ENCODE measurements at regions not wholly inside any gene's neighbourhood (a gene's known extent, or its start where the extent isn't known, plus 50 kb on each side); places are given as distances from the start of the nearest gene placed in this dataset.

DNA sequence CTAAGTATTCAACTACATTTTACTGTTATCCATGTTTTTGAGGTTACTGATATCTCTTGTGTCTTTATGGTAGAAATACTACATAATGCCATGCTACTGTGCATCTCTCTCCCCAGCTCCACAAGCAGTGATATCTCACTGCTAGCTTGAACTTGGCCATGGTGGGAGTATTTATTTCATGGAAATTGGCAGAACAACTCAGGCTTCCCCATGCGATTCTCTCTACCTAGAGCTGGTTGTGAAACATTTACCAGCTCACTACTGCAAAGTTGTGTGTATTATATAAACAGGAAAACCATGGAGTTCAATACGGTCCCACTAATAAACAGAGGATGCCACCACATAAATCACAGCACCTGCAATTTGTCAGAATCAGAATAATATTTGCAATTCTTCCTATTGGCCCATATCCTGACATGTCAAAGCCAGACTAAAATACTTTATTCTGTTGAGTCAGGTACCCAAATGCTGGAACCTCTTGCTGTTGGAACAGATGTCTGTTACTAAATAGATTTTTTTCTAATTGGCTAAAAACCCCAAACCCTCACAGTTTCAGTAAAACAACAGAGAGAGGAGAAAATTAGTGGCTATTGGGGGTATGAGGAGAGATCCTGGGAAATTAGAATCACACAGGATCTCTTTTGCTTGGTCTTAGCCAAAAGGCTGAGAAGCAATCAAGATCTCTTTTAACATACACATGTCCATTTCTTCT is 91.4 kb upstream of the SLC10A2 start:
- Histone ChIP-seq H3K4me1 (ENCODE audit: control insufficient read depth in 1 of 2, insufficient read depth in 2 of 2, low read length in 2 of 2) (no peaks in the 10 kb centered on the region), H3K36me3 (ENCODE audit: control insufficient read depth in 1 of 2, insufficient read depth in 2 of 2, low read length in 1 of 2) (no peaks in the 10 kb centered on the region), H3K4me3 (ENCODE audit: low read length in 2 of 2) (no peak overlapping the region), H3K9me3 (ENCODE audit: control insufficient read depth, low read length) (peaks cover 2% of the 10 kb centered on the region), H3K27me3 (ENCODE audit: control insufficient read depth in 1 of 2, insufficient read depth in 2 of 2, low read length in 1 of 2) (no peaks in the 10 kb centered on the region), H3K27ac (ENCODE audit: low read depth in 1 of 2, low read length in 2 of 2) (no peak overlapping the region)
- 43 to 47% methylated on average over 2 of the region's 2 CpGs for WGBS, 2 donors
- ATAC-seq (ENCODE audit: low FRiP score) = no peak
- intact Hi-C loops (cut with DNase I) = no loop called here
- DNase-seq = no peak

DNA sequence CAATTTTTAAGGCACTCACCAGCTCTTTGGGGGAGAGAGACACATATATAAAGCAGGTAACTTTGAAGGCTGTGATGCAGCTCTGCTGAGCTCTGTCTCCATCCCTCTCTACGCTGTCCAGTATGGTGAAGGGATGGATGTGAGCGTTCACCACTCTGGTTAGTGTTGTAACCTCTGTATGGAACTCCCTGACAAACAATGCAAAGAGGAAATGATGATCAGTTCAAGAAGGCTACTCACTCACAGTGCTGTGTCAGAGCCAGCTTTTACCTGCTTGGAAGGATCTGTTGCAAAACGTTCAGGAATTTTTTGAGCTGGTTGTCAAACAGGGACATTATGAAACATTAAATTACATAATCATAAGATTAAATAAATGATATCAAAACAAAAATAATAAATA is 90.8 kb upstream of the SLC10A2 start:
- intact Hi-C loops (cut with DNase I) = no loop called here
- WGBS, 2 donors = 50 to 54% methylated on average over 3 of the region's 3 CpGs
- Histone ChIP-seq H3K36me3 (ENCODE audit: control insufficient read depth in 1 of 2, insufficient read depth in 2 of 2, low read length in 1 of 2) (no peaks in the 10 kb centered on the region), H3K27ac (ENCODE audit: low read depth in 1 of 2, low read length in 2 of 2) (no peak overlapping the region), H3K4me3 (ENCODE audit: low read length in 2 of 2) (no peak overlapping the region), H3K27me3 (ENCODE audit: control insufficient read depth in 1 of 2, insufficient read depth in 2 of 2, low read length in 1 of 2) (no peaks in the 10 kb centered on the region), H3K9me3 (ENCODE audit: control insufficient read depth, low read length) (peaks cover 2% of the 10 kb centered on the region), H3K4me1 (ENCODE audit: control insufficient read depth in 1 of 2, insufficient read depth in 2 of 2, low read length in 2 of 2) (no peaks in the 10 kb centered on the region)
- DNase-seq = no peak
- ATAC-seq (ENCODE audit: low FRiP score) = no peak

DNA sequence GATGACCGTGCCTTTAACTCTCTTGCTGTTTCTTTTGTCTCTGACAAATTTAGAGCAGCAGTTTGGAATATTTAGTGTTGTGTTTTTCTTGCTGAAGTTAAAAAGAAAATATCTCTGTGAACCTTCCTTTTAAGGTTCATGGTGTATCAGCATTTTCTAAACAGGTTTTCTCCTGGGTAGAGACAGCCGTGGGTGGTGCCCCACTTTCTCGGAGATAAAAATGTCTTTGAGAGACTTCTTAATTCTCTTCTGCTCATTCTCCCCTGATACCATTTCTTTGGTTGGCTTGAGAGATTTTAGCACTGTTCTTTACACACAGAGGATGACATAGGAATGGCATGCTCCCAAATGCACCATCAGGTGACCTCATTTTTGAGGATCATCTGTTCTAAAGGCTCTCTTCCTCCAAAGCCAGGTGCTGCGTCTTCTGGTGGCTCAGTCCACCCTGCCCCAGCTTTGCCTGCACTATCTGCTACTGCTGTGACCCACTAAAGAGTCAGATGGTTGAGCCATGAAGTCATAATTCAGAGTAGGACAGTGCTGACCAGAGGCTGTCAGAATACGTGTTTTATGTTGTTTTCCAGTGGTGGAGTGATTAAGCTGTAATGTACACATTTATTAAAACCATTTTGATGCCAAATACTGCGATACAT is 90.3 kb upstream of the SLC10A2 start:
- 40 to 41% methylated on average over 6 of the region's 6 CpGs for WGBS, 2 donors
- Histone ChIP-seq H3K4me1 (ENCODE audit: control insufficient read depth in 1 of 2, insufficient read depth in 2 of 2, low read length in 2 of 2) (no peaks in the 10 kb centered on the region), H3K9me3 (ENCODE audit: control insufficient read depth, low read length) (peaks cover 2% of the 10 kb centered on the region), H3K27me3 (ENCODE audit: control insufficient read depth in 1 of 2, insufficient read depth in 2 of 2, low read length in 1 of 2) (no peaks in the 10 kb centered on the region), H3K27ac (ENCODE audit: low read depth in 1 of 2, low read length in 2 of 2) (no peak overlapping the region), H3K4me3 (ENCODE audit: low read length in 2 of 2) (no peak overlapping the region), H3K36me3 (ENCODE audit: control insufficient read depth in 1 of 2, insufficient read depth in 2 of 2, low read length in 1 of 2) (no peaks in the 10 kb centered on the region)
- DNase-seq (no peak), ATAC-seq (ENCODE audit: low FRiP score) (no peak)
- intact Hi-C loops (cut with DNase I) = no loop called here

DNA sequence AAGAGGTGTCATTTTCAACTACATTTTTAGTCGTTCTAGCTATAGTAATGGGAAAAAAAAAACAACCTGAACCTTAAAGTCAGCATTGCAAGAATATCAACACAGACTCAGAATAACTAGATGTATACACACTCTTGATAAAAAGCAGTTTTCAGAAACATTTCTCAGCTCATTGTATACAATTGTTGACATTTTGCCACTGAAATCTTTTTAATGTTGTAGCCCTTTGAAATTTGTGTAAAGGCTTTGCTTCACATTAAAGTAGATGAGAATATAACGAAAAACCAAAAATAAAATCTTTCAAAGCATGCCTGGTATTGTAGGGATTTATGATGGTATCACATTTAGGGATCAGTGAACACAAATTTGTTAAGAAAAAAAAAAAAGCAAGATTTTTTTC is 87.2 kb upstream of the SLC10A2 start:
- H3K27me3 ChIP-seq (ENCODE audit: control insufficient read depth in 1 of 2, insufficient read depth in 2 of 2, low read length in 1 of 2) = no peaks in the 10 kb centered on the region
- no peaks in the 10 kb centered on the region for H3K4me1 ChIP-seq (ENCODE audit: control insufficient read depth in 1 of 2, insufficient read depth in 2 of 2, low read length in 2 of 2)
- no peaks in the 10 kb centered on the region for H3K36me3 ChIP-seq (ENCODE audit: control insufficient read depth in 1 of 2, insufficient read depth in 2 of 2, low read length in 1 of 2)
- 57 to 62% methylated on average over 2 of the region's 2 CpGs for WGBS, 2 donors
- ATAC-seq (ENCODE audit: low FRiP score) (no peak), DNase-seq (no peak)
- intact Hi-C loops (cut with DNase I) = no loop called here
- no peak overlapping the region for H3K4me3 ChIP-seq (ENCODE audit: low read length in 2 of 2)
- no peaks in the 10 kb centered on the region for H3K9me3 ChIP-seq (ENCODE audit: control insufficient read depth, low read length)
- no peak overlapping the region for H3K27ac ChIP-seq (ENCODE audit: low read depth in 1 of 2, low read length in 2 of 2)

DNA sequence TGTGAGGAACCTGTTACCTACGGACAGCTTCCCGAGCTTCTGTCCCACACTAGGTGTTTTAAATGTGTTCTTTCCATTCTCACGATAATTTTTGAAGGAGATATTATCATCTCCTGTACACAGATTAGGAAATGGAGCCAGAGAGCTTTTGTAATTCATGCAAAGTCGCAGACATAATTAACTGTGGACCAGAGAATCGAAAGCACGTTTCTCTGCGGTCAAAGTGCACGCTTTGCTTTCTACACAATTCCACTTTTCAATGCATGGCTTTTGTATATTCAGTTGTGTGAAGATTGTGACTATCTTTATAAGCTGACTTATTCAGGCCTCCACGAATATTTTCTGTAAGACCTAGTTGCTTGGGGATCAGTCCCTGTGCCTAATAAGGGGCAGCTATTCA is 81.7 kb upstream of the SLC10A2 start:
- whole genome bisulfite sequencing, 2 donors = 87 to 89% methylated on average over 9 of the region's 9 CpGs
- Histone ChIP-seq H3K27me3 (ENCODE audit: control insufficient read depth in 1 of 2, insufficient read depth in 2 of 2, low read length in 1 of 2) (no peaks in the 10 kb centered on the region), H3K9me3 (ENCODE audit: control insufficient read depth, low read length) (no peaks in the 10 kb centered on the region), H3K4me3 (ENCODE audit: low read length in 2 of 2) (no peak overlapping the region), H3K27ac (ENCODE audit: low read depth in 1 of 2, low read length in 2 of 2) (no peak overlapping the region), H3K36me3 (ENCODE audit: control insufficient read depth in 1 of 2, insufficient read depth in 2 of 2, low read length in 1 of 2) (no peaks in the 10 kb centered on the region), H3K4me1 (ENCODE audit: control insufficient read depth in 1 of 2, insufficient read depth in 2 of 2, low read length in 2 of 2) (no peaks in the 10 kb centered on the region)
- intact Hi-C loops (cut with DNase I) = no loop called here
- no peak for ATAC-seq (ENCODE audit: low FRiP score)
- DNase-seq = no peak

DNA sequence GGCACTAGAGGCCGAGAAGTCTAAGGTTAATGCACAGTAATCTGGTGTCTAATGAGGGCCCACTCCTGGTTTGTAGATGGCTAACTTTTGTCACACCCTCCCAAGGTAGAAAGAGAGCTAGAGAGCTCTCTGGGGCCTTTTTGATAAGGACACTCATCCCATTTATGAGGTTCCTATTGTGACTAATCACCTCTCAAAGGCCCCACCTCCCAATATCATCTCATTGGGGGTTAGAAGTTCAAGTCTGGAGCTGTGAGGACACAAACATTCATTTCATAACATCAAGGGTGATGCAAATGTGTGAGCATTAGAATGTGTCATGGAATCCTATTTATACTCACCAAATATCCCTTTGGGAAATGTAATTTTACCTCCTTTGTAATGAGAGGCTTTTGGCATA is 79.2 kb upstream of the SLC10A2 start:
- intact Hi-C loops (cut with DNase I) = no loop called here
- no peak for ATAC-seq (ENCODE audit: low FRiP score)
- H3K27ac ChIP-seq (ENCODE audit: low read depth in 1 of 2, low read length in 2 of 2) = no peak overlapping the region
- no peaks in the 10 kb centered on the region for H3K9me3 ChIP-seq (ENCODE audit: control insufficient read depth, low read length)
- no peak overlapping the region for H3K4me3 ChIP-seq (ENCODE audit: low read length in 2 of 2)
- DNase-seq = no peak
- no peaks in the 10 kb centered on the region for H3K27me3 ChIP-seq (ENCODE audit: control insufficient read depth in 1 of 2, insufficient read depth in 2 of 2, low read length in 1 of 2)
- no peaks in the 10 kb centered on the region for H3K36me3 ChIP-seq (ENCODE audit: control insufficient read depth in 1 of 2, insufficient read depth in 2 of 2, low read length in 1 of 2)
- WGBS, 2 donors = 83 to 90% methylated on average over 1 of the region's 1 CpG
- no peaks in the 10 kb centered on the region for H3K4me1 ChIP-seq (ENCODE audit: control insufficient read depth in 1 of 2, insufficient read depth in 2 of 2, low read length in 2 of 2)

DNA sequence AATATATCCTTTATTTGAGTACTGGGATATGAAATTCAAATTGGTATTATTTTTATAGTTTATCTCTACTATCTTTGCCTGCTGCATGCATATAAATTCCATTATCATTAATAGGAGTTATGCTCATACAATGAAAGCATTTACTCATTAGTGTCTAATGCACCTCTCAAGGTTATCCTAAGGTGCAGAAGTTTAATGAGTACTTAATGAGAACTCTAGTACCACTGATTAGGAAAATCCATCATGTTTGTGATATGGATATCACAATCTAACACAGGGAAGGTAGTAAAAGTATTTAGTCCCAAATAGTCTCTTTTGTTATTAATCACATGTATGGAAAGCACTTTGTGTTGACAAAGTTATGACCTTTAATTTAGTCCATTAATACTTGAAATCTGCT is 77.2 kb upstream of the SLC10A2 start:
- Histone ChIP-seq H3K27me3 (ENCODE audit: control insufficient read depth in 1 of 2, insufficient read depth in 2 of 2, low read length in 1 of 2) (no peaks in the 10 kb centered on the region), H3K9me3 (ENCODE audit: control insufficient read depth, low read length) (no peaks in the 10 kb centered on the region), H3K36me3 (ENCODE audit: control insufficient read depth in 1 of 2, insufficient read depth in 2 of 2, low read length in 1 of 2) (no peaks in the 10 kb centered on the region), H3K27ac (ENCODE audit: low read depth in 1 of 2, low read length in 2 of 2) (no peak overlapping the region), H3K4me3 (ENCODE audit: low read length in 2 of 2) (no peak overlapping the region), H3K4me1 (ENCODE audit: control insufficient read depth in 1 of 2, insufficient read depth in 2 of 2, low read length in 2 of 2) (no peaks in the 10 kb centered on the region)
- no peak for ATAC-seq (ENCODE audit: low FRiP score)
- no peak for DNase-seq
- intact Hi-C loops (cut with DNase I) = no loop called here

DNA sequence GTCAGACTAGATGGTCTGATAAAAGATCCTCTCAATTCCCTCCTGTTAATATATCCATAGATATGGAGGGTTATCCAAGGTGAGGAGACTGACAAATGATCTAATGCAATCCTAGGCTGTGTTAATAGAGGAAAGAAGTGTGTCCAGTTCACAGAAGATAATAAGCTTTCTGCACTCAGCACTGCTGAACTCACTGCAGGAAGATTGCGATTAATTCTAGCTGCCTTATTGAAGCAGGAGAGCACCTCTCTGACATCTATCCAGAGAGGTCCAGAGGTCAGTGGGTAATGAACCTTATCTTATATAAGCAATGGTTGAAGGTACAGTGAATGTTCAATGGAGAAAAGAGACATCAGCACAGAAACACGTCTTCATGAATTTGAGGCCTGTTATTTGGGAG is 75.9 kb upstream of the SLC10A2 start:
- Histone ChIP-seq H3K27me3 (ENCODE audit: control insufficient read depth in 1 of 2, insufficient read depth in 2 of 2, low read length in 1 of 2) (no peaks in the 10 kb centered on the region), H3K27ac (ENCODE audit: low read depth in 1 of 2, low read length in 2 of 2) (no peak overlapping the region), H3K9me3 (ENCODE audit: control insufficient read depth, low read length) (no peaks in the 10 kb centered on the region), H3K4me1 (ENCODE audit: control insufficient read depth in 1 of 2, insufficient read depth in 2 of 2, low read length in 2 of 2) (no peaks in the 10 kb centered on the region), H3K4me3 (ENCODE audit: low read length in 2 of 2) (no peak overlapping the region), H3K36me3 (ENCODE audit: control insufficient read depth in 1 of 2, insufficient read depth in 2 of 2, low read length in 1 of 2) (no peaks in the 10 kb centered on the region)
- ATAC-seq (ENCODE audit: low FRiP score) = no peak
- 85 to 89% methylated on average over 2 of the region's 2 CpGs for WGBS, 2 donors
- DNase-seq = no peak
- intact Hi-C loops (cut with DNase I) = no loop called here

DNA sequence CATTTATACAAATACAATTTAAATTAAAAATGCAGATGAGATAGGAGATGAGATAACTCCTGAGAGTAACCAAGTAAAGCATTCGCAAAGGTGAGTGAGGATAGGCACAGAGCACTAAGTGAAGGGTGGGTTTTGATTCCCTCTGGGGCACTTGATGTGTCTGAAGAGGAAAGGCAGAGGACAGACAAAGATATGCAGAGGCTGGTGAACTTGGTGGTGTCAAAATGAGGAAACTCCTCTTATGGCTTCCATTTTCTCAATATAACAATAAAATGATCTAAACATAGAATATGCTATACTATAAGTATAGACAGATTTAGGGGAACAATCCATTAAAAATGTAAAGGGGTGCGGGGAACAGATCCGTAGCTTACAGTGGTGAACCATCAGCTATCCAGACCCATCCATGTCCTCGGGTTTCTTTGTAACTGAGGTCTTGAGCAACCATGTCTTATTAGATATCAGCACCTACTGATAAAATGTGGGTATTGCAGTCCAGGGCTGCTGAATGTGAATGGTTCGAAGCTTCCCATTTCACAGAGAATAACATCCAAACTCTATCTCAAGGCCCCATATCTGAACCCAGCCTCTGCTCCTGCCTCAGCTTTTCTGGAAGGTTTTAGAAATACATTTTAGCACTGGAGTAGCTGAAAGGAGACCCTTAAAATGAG is 73.9 kb upstream of the SLC10A2 start:
- no peaks in the 10 kb centered on the region for H3K4me1 ChIP-seq (ENCODE audit: control insufficient read depth in 1 of 2, insufficient read depth in 2 of 2, low read length in 2 of 2)
- no peak for DNase-seq
- H3K36me3 ChIP-seq (ENCODE audit: control insufficient read depth in 1 of 2, insufficient read depth in 2 of 2, low read length in 1 of 2) = no peaks in the 10 kb centered on the region
- no peaks in the 10 kb centered on the region for H3K9me3 ChIP-seq (ENCODE audit: control insufficient read depth, low read length)
- WGBS, 2 donors = 64 to 68% methylated on average over 5 of the region's 5 CpGs
- no peak for ATAC-seq (ENCODE audit: low FRiP score)
- H3K4me3 ChIP-seq (ENCODE audit: low read length in 2 of 2) = no peak overlapping the region
- no peak overlapping the region for H3K27ac ChIP-seq (ENCODE audit: low read depth in 1 of 2, low read length in 2 of 2)
- H3K27me3 ChIP-seq (ENCODE audit: control insufficient read depth in 1 of 2, insufficient read depth in 2 of 2, low read length in 1 of 2) = no peaks in the 10 kb centered on the region
- intact Hi-C loops (cut with DNase I) = no loop called here

Measured in aorta (tissue), 5 donors.